Gastrocnemius medialis (tissue), 4 donors: ENCODE measurements at regions not wholly inside any gene's neighbourhood (a gene's known extent, or its start where the extent isn't known, plus 50 kb on each side); places are given as distances from the start of the nearest gene placed in this dataset.

Experiments used
- CTCF ChIP-seq, 5 experiments: fragments of 450-650 bp in 3 of 5; fragments of 200-600 bp in 2 of 5; sonication (generic) in 2 of 5; IDR thresholded peaks in 4 of 5; conservative IDR thresholded peaks in 1 of 5; 1 replicate in 4 of 5; 2 replicates in 1 of 5; pipeline ENCODE4 v1.5.1; 2016 to 2019; ENCODE audit warnings: antibody characterized with exemption in 5 of 5, mild to moderate bottlenecking in 3 of 5, moderate library complexity in 3 of 5
- POLR2A ChIP-seq, 2 donors: fragments of 450-650 bp; IDR thresholded peaks; one replicate each; pipeline ENCODE4 v1.6.1; 2017; ENCODE audit warnings: antibody characterized with exemption in 2 of 2, mild to moderate bottlenecking in 2 of 2, moderate library complexity in 2 of 2

- TF ChIP-seq CTCF (IDR thresholded peaks at IDR 0.05 in 4 of 5, conservative IDR thresholded peaks at IDR 0.05 in 1 of 5), result no peak
- TF ChIP-seq POLR2A (IDR thresholded peaks at IDR 0.05), result no peak
Observed at GRCh38 chr10:44845361-44846175, 65.6 kb upstream of the TMEM72 start.
